Spinal cord (tissue), 9 donors: ENCODE measurements at regions not wholly inside any gene's neighbourhood (a gene's known extent, or its start where the extent isn't known, plus 50 kb on each side); places are given as distances from the start of the nearest gene placed in this dataset.

Source experiments
- DNase-seq, 6 donors: peaks; one replicate each; pipeline versions ENCODE4 v3.0.0 to v3.0.0-alpha.2; 2013 to 2015; ENCODE audit warnings: low spot score in 6 of 6, low read depth in 4 of 6
- H3K27ac ChIP-seq: one replicate; pipeline ENCODE4 v1.5.1; 2013; ENCODE audit warnings: low read depth, low read length, control low read depth
- H3K27me3 ChIP-seq: one replicate; pipeline ENCODE4 v1.6.1; 2013; ENCODE audit warnings: low read length; ENCODE audit not compliant: control insufficient read depth, insufficient read depth
- H3K36me3 ChIP-seq: one replicate; pipeline ENCODE4 v1.6.1; 2013; ENCODE audit warnings: low read length; ENCODE audit not compliant: control insufficient read depth, insufficient read depth
- H3K4me1 ChIP-seq: one replicate; pipeline ENCODE4 v1.6.1; 2013; ENCODE audit warnings: low read length; ENCODE audit not compliant: control insufficient read depth, insufficient read depth
- H3K4me3 ChIP-seq: one replicate; pipeline ENCODE4 v1.5.1; 2013; ENCODE audit warnings: low read depth, low read length, control low read depth
- H3K9me3 ChIP-seq: one replicate; pipeline ENCODE4 v1.6.1; 2013; ENCODE audit warnings: low read length; ENCODE audit not compliant: control insufficient read depth, insufficient read depth
- WGBS: methylation state at CpG from one replicate; pipeline ENCODE4 v1.1.5; 2013; ENCODE audit warnings: missing lambda C conversion rate; ENCODE audit not compliant: insufficient coverage; 5-methylcytosine and 5-hydroxymethylcytosine counted together
- donor health status: healthy.

DNA sequence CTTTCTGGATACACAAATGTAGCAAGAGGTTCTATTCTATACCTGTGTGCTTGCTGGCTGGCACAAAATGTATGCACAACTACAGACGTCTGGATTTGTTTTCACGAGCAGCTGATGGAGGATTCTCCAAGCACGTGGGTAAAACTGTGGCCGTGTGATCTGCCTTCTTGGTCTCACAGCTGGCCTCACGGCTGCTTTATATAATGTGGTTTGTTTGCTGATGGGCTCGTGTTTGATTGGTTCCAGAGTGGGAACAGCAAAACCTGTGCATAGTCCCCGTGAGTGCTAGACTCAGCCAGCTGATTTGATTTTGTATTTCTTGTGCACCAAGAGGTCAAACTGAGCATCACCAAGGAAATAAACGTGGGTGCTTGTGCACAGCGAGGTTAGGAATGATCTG lies 262.6 kb upstream of the RPS6KA3 start:
- peaks cover 19% of the 10 kb centered on the region for H3K27me3 ChIP-seq
- H3K27ac ChIP-seq = no peak overlapping the region
- H3K9me3 ChIP-seq = no peaks in the 10 kb centered on the region
- no peaks in the 10 kb centered on the region for H3K4me1 ChIP-seq
- WGBS = 23% methylated on average over 9 of the region's 9 CpGs
- H3K4me3 ChIP-seq = no peak overlapping the region
- DNase-seq = peak in 2 of 6 donors; percentile 2 to 11
- H3K36me3 ChIP-seq = no peaks in the 10 kb centered on the region

- Histone ChIP-seq H3K9me3 (no peaks in the 10 kb centered on the region), H3K4me3 (no peak overlapping the region), H3K27ac (no peak overlapping the region), H3K27me3 (peaks cover 16% of the 10 kb centered on the region), H3K36me3 (no peaks in the 10 kb centered on the region), H3K4me1 (no peaks in the 10 kb centered on the region)
- WGBS = 0% methylated on average over 1 of the region's 3 CpGs
- peak in 2 of 6 donors; percentile 68 to 88 for DNase-seq
These were observed 260.9 kb upstream of the RPS6KA3 start for GRCh38 chrX:20527558-20528011.

DNA sequence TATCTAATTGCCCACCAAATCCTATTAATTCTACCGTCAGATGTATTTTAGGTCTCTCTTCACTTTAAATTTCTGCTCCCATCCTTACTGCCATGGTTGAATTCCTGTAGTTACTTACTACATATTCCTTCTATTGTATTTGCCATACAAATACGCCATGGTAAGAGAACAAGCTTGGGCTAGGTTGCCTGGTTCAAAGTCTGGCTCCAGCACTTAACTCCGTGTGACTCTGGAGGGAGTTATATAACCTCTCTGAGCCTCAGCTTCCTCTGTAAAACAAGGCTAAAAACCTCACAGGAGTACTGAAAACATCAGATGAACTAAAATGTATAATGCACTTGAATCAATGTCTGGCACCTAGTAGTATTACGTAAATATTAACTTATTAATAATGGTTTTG lies 260.3 kb upstream of the RPS6KA3 start:
- no peak overlapping the region for H3K4me3 ChIP-seq
- no peak overlapping the region for H3K27ac ChIP-seq
- no peaks in the 10 kb centered on the region for H3K4me1 ChIP-seq
- 78% methylated on average over 1 of the region's 4 CpGs for WGBS
- peaks cover 11% of the 10 kb centered on the region for H3K27me3 ChIP-seq
- no peaks in the 10 kb centered on the region for H3K36me3 ChIP-seq
- H3K9me3 ChIP-seq = no peaks in the 10 kb centered on the region
- DNase-seq = no peak

GRCh38 chrX:20523626-20524312 lies 257.1 kb upstream of the RPS6KA3 start:
- Histone ChIP-seq H3K9me3 (no peaks in the 10 kb centered on the region), H3K36me3 (no peaks in the 10 kb centered on the region), H3K27me3 (peaks cover 10% of the 10 kb centered on the region), H3K4me3 (no peak overlapping the region), H3K4me1 (no peaks in the 10 kb centered on the region), H3K27ac (no peak overlapping the region)
- 70% methylated on average over 3 of the region's 5 CpGs for WGBS
- DNase-seq = no peak

DNA sequence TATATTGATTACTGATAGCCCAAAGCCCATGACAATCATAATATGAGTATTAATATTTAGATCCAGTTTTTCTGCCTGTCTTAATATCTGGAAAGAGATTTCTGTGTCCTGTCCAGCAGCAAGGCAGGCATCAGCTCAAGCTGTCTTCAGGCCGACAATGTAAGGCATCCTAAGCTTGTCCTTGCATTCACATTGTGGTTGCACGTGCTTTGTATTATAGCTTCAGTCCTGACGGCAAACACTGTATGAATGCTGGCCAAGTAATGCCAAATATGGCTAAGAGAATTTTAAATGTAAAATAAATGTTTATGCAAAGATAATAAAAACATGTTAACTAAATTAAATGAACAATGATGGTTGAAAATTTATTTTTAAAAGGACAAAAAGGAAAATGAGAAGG lies 255.7 kb upstream of the RPS6KA3 start:
- H3K36me3 ChIP-seq = no peaks in the 10 kb centered on the region
- no peaks in the 10 kb centered on the region for H3K9me3 ChIP-seq
- no peaks in the 10 kb centered on the region for H3K4me1 ChIP-seq
- no peak for DNase-seq
- WGBS = 63% methylated on average over 2 of the region's 3 CpGs
- no peak overlapping the region for H3K4me3 ChIP-seq
- peaks cover 16% of the 10 kb centered on the region for H3K27me3 ChIP-seq
- no peak overlapping the region for H3K27ac ChIP-seq

GRCh38 chrX:20521222-20521621 lies 254.5 kb upstream of the RPS6KA3 start:
- H3K4me1 ChIP-seq = no peaks in the 10 kb centered on the region
- 66% methylated on average over 3 of the region's 4 CpGs for WGBS
- DNase-seq = no peak
- H3K27me3 ChIP-seq = peaks cover 16% of the 10 kb centered on the region
- H3K36me3 ChIP-seq = no peaks in the 10 kb centered on the region
- no peak overlapping the region for H3K27ac ChIP-seq
- no peaks in the 10 kb centered on the region for H3K9me3 ChIP-seq
- H3K4me3 ChIP-seq = no peak overlapping the region

GRCh38 chrX:20519826-20520225 lies 253.1 kb upstream of the RPS6KA3 start:
- H3K27ac ChIP-seq = no peak overlapping the region
- DNase-seq = no peak
- no peak overlapping the region for H3K4me3 ChIP-seq
- H3K27me3 ChIP-seq = peaks cover 18% of the 10 kb centered on the region
- 94% methylated on average over 2 of the region's 5 CpGs for WGBS
- no peaks in the 10 kb centered on the region for H3K9me3 ChIP-seq
- H3K36me3 ChIP-seq = no peaks in the 10 kb centered on the region
- H3K4me1 ChIP-seq = no peaks in the 10 kb centered on the region

DNA sequence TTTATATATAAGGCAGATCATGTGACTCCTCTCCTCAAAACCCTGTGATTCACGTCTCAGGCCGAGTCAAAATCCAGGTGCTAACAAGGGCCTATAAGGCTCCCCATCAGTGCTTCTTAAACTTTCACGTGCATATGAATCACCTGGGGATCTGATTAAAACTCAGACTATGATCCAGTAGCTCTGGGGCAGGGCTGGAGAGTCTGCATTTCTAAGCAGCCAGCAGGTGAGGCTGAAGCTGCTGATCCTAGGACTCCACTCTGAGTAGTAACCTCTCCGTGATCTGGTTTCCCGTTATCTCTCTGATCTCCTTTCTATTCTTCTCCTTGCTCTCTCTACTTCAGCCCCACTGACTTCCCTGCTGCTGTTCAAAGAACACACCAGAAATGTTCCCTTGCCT lies 252.4 kb upstream of the RPS6KA3 start:
- Histone ChIP-seq H3K27me3 (peaks cover 18% of the 10 kb centered on the region), H3K36me3 (no peaks in the 10 kb centered on the region), H3K4me3 (no peak overlapping the region), H3K27ac (no peak overlapping the region), H3K4me1 (no peaks in the 10 kb centered on the region), H3K9me3 (no peaks in the 10 kb centered on the region)
- no peak for DNase-seq
- 51% methylated on average over 4 of the region's 5 CpGs for WGBS

GRCh38 chrX:20517565-20517964 lies 250.9 kb upstream of the RPS6KA3 start:
- H3K27ac ChIP-seq = no peak overlapping the region
- H3K4me1 ChIP-seq = no peaks in the 10 kb centered on the region
- H3K36me3 ChIP-seq = no peaks in the 10 kb centered on the region
- H3K4me3 ChIP-seq = no peak overlapping the region
- H3K9me3 ChIP-seq = no peaks in the 10 kb centered on the region
- WGBS = no CpG with 5 or more reads among the region's 1 CpG
- peak in 2 of 6 donors; percentile 8 to 19 for DNase-seq
- peaks cover 16% of the 10 kb centered on the region for H3K27me3 ChIP-seq

DNA sequence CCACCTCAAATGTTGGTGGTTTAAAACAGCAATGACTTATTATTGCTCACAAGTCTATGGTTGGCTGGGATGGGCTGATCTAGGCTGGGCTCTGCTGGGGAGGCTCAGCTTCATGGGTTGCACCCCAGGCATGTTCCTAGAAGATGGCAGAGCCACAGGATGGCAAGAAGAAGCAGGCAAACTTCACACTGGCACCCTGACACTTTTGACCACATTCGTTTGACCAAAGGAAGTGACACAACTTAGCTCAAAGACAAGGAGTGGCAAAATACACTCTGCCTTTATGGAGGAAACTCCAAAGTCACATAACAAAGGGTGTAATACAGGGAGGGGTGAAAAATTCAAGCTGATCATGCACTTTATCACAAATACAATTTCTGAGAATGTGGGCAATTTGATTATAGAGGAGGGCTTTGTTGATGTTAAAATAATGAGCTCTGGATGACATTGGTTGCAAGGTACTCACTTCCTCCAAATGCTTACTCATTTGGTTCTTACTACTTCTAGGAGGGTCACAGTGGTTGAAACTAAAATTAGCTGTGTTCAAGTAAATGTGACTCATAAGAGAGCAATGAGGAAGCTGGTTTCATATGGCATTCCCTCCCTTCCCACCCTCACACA lies 249.2 kb upstream of the RPS6KA3 start:
- H3K4me1 ChIP-seq = no peaks in the 10 kb centered on the region
- no peaks in the 10 kb centered on the region for H3K36me3 ChIP-seq
- WGBS = no CpG with 5 or more reads among the region's 1 CpG
- H3K9me3 ChIP-seq = no peaks in the 10 kb centered on the region
- H3K27ac ChIP-seq = no peak overlapping the region
- no peak overlapping the region for H3K4me3 ChIP-seq
- no peak for DNase-seq
- H3K27me3 ChIP-seq = peaks cover 16% of the 10 kb centered on the region
